Fibroblast of mammary gland (primary cell): ENCODE measurements at regions not wholly inside any gene's neighbourhood (a gene's known extent, or its start where the extent isn't known, plus 50 kb on each side); places are given as distances from the start of the nearest gene placed in this dataset.

Source experiments
- DNase-seq: peaks from one replicate; pipeline ENCODE4 v3.0.0-alpha.2; 2010; ENCODE audit warnings: low read depth
- H3K4me3 ChIP-seq: 2 replicates; pipeline ENCODE4 v1.5.1; 2011; ENCODE audit warnings: low read depth, mild to moderate bottlenecking, low read length, moderate library complexity; ENCODE audit not compliant: control insufficient read depth
- CTCF ChIP-seq: conservative IDR thresholded peaks from 2 replicates; pipeline ENCODE4 v1.5.1; 2011; ENCODE audit warnings: low read depth, low read length, inconsistent platforms; ENCODE audit not compliant: control insufficient read depth, insufficient read depth

DNA sequence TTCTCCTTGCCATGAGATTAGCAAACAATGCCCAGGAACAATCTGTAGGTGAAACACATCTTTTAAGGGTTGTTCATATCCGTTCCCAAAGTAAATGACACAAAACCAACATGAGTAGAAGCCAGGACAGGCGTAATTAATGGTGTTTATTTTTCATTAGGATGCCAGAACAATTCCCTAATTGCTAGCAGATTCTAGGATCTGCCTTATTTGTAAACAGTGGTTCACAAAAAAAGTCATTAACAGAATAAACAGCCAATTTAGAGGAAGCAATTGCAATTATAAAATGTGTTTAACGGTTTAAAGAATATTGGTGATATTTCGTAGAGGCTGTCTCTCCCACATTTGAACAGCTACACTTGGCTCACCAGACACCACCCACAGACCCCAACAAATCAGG lies 250.6 kb upstream of the GPR26 start:
- DNase-seq: no peak
- no peak overlapping the region for H3K4me3 ChIP-seq
- TF ChIP-seq CTCF: no peak

DNA sequence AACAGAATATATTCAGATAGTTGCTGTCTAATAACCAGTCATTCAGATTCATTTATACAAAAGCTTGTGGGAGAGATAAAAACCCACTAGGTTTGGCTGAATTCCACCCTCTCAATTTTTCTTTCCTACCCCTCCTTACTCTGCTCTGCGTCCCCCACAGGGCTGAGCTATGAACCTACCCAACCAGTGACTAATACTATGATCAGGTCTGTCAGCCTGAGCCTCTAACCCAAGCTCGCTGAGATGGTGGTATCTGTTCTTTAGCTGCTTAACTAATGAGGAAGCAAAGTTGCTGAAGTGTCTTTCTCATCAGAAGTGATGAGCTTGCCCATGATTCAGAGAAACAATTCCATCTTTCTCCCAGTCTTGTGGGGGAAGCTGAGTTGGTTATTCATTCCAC lies 248.7 kb upstream of the GPR26 start:
- H3K4me3 ChIP-seq: no peak overlapping the region
- DNase-seq: no peak
- no peak for TF ChIP-seq CTCF

- no peak for TF ChIP-seq CTCF
- H3K4me3 ChIP-seq: no peak overlapping the region
- no peak for DNase-seq
Observed at GRCh38 chr10:123421461-123421860, 244.7 kb upstream of the GPR26 start.

- TF ChIP-seq CTCF: no peak
- DNase-seq: no peak
- no peak overlapping the region for H3K4me3 ChIP-seq
Observed at GRCh38 chr10:123422261-123422660, 243.9 kb upstream of the GPR26 start.

GRCh38 chr10:123424537-123424936 lies 241.6 kb upstream of the GPR26 start:
- no peak for DNase-seq
- H3K4me3 ChIP-seq: no peak overlapping the region
- TF ChIP-seq CTCF: no peak

DNA sequence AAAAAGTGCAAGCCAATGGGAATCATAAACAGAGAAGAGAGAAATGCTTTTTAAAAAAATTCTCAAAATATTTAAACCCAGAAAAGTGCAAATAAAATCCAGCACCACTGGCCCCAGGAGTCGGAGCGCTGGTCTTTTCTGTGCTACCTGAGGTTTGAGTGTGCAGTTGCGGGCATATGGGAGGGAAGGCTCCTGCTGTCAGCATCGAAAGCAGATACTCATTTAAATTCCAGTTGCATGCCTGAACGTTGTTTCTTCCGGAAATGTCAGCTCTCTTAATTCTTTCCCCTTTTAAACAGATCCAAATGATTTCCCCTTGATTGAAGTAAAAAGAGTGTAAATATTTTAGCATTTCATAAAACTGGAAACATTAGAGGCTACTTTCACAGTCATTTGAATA lies 240.5 kb upstream of the GPR26 start:
- TF ChIP-seq CTCF: no peak
- no peak for DNase-seq
- no peak overlapping the region for H3K4me3 ChIP-seq

DNA sequence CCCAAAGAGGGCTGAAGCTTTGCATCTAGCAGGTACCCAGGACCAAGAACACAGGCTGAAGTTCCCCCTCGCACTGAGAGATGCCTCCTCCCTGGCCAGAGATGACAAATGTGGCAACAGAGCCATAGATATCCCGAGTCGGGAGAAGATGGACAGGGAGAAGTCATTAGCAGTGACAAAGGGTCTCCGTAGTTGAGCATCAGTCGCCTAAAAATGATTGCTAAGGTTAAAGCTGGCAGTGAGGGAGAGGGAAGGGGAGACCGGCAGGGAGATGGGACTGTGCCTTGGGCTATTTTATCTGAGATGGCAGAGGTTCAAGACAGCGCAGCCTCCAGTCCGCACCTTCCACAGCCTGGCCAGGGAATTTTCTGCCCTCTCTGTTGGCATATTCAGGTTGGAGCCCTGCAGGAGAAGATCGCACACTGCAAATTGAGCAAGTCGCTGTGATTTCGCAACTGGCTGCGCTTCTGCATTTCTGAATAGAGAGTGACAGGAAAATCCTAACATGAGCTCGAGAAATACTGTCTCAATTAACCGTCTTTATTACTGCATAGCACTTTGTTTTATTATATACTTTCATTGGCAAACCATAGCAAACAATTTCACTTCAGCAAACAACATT lies 238.9 kb upstream of the GPR26 start:
- no peak overlapping the region for H3K4me3 ChIP-seq
- no peak for TF ChIP-seq CTCF
- DNase-seq: no peak
